A549 (cell line): ENCODE measurements at regions not wholly inside any gene's neighbourhood (a gene's known extent, or its start where the extent isn't known, plus 50 kb on each side); places are given as distances from the start of the nearest gene placed in this dataset.

ENCODE experiments used
- ATAC-seq, 2 experiments: fragments of 200-7000 bp in 1 of 2; fragments of >200 bp in 1 of 2; cut with Nextera tagmentation in 1 of 2; cut with Tn5 transposase in 1 of 2; 3 replicates each; pipeline versions ENCODE4 v1.8.0 to v1.9.1; 2018 to 2020; ENCODE audit warnings: mild to moderate bottlenecking in 1 of 2, moderate library complexity in 1 of 2
- CTCF ChIA-PET: fragments of 300-600 bp; sonication (Branson Sonifier 250); formaldehyde crosslinking; extraction: SDS; loops from one replicate; lab custom pipeline; 2021; ENCODE audit warnings: antibody characterized with exemption, inconsistent platforms; lab: Yijun Ruan, JAX
- POLR2A ChIA-PET: fragments of 350-600 bp; formaldehyde crosslinking; extraction: SDS; loops from one replicate; lab custom pipeline; 2021; ENCODE audit warnings: antibody characterized with exemption, inconsistent platforms; lab: Yijun Ruan, JAX
- DNase-seq, 2 experiments: peaks; one replicate each; pipeline versions ENCODE4 v3.0.0 to v3.0.0-alpha.2; 2011 to 2016; ENCODE audit warnings: low read depth in 1 of 2, low spot score in 1 of 2
- FAIRE-seq: peaks from 2 replicates; lab custom pipeline; 2011; peaks lifted over from hg19 to GRCh38; lab: Jason Lieb, UNC
- H3K27ac ChIP-seq, 2 experiments: fragments of >200 bp; sonication (Bioruptor Twin); formaldehyde crosslinking; 3 replicates each; pipeline ENCODE4 v1.5.1; 2016 to 2017
- H3K4me1 ChIP-seq: fragments of >200 bp; sonication (Bioruptor Twin); formaldehyde crosslinking; 3 replicates; pipeline ENCODE4 v1.6.1; 2016
- H3K4me2 ChIP-seq: fragments of >200 bp; sonication (Bioruptor Twin); formaldehyde crosslinking; 3 replicates; pipeline ENCODE4 v1.6.1; 2016
- H3K4me3 ChIP-seq: fragments of >200 bp; sonication (Bioruptor Twin); formaldehyde crosslinking; 3 replicates; pipeline ENCODE4 v1.5.1; 2016
- H3K9me3 ChIP-seq: fragments of >200 bp; sonication (Bioruptor Twin); formaldehyde crosslinking; 3 replicates; pipeline ENCODE4 v1.6.1; 2016
- ATOH8 ChIP-seq: fragments of 250-450 bp; sonication (Bioruptor Pico); IDR thresholded peaks from 2 replicates; pipeline ENCODE4 v1.5.0; 2020; ENCODE audit warnings: low read depth, mild to moderate bottlenecking, moderate library complexity
- BCL3 ChIP-seq: fragments of >200 bp; sonication (Bioruptor Twin); formaldehyde crosslinking; IDR thresholded peaks from 3 replicates; pipeline ENCODE4 v1.6.1; 2016
- BHLHE40 ChIP-seq: IDR thresholded peaks from 2 replicates; pipeline ENCODE4 v1.6.1; 2012; ENCODE audit warnings: low read depth, low read length, inconsistent platforms
- CHD2 ChIP-seq: fragments of 150-350 bp; IDR thresholded peaks from 2 replicates; pipeline ENCODE4 v1.6.1; 2014; ENCODE audit warnings: low read length; ENCODE audit not compliant: partially characterized antibody
- CHD4 ChIP-seq: fragments of 200-600 bp; sonication (generic); IDR thresholded peaks from 2 replicates; pipeline ENCODE4 v1.6.1; 2016; ENCODE audit warnings: antibody characterized with exemption, mild to moderate bottlenecking, borderline replicate concordance
- EHF ChIP-seq: fragments of 250-450 bp; sonication (Bioruptor Pico); IDR thresholded peaks from 2 replicates; pipeline ENCODE4 v1.5.0; 2020; ENCODE audit warnings: mild to moderate bottlenecking
- HMGXB4 ChIP-seq: fragments of 250-450 bp; sonication (Bioruptor Pico); IDR thresholded peaks from 2 replicates; pipeline ENCODE4 v1.5.0; 2021; ENCODE audit warnings: mild to moderate bottlenecking, moderate library complexity, borderline replicate concordance
- HOXB5 ChIP-seq: fragments of 250-450 bp; sonication (Bioruptor Pico); IDR thresholded peaks from 2 replicates; pipeline ENCODE4 v1.5.0; 2020; ENCODE audit warnings: mild to moderate bottlenecking, moderate library complexity
- JUNB ChIP-seq: fragments of >200 bp; sonication (Bioruptor Twin); formaldehyde crosslinking; IDR thresholded peaks from 2 replicates; pipeline ENCODE4 v1.6.1; 2016
- KDM5A ChIP-seq: fragments of 200-600 bp; sonication (generic); IDR thresholded peaks from 2 replicates; pipeline ENCODE4 v1.6.1; 2016; ENCODE audit warnings: antibody characterized with exemption, mild to moderate bottlenecking
- MAFK ChIP-seq: fragments of 450-650 bp; IDR thresholded peaks from 2 replicates; pipeline ENCODE4 v1.6.1; 2014; ENCODE audit not compliant: partially characterized antibody
- NR3C1 ChIP-seq: fragments of >200 bp; sonication (Bioruptor Twin); formaldehyde crosslinking; IDR thresholded peaks from 3 replicates; pipeline ENCODE4 v1.6.1; 2017
- PHF8 ChIP-seq: fragments of 200-600 bp; sonication (generic); IDR thresholded peaks from 2 replicates; pipeline ENCODE4 v1.6.1; 2016; ENCODE audit warnings: low read depth, mild to moderate bottlenecking, antibody characterized with exemption, moderate library complexity, borderline replicate concordance
- POLR2A ChIP-seq: IDR thresholded peaks from 2 replicates; pipeline ENCODE4 v1.6.1; 2012; ENCODE audit warnings: mild to moderate bottlenecking, low read length
- RARB ChIP-seq: fragments of 250-450 bp; sonication (Bioruptor Pico); IDR thresholded peaks from 2 replicates; pipeline ENCODE4 v1.8.0; 2021; ENCODE audit warnings: mild to moderate bottlenecking, moderate library complexity
- RFX5 ChIP-seq: fragments of 450-650 bp; IDR thresholded peaks from 2 replicates; pipeline ENCODE4 v1.7.1; 2014; ENCODE audit warnings: antibody characterized with exemption, mild to moderate bottlenecking, moderate library complexity
- TFCP2L1 ChIP-seq: fragments of 250-450 bp; sonication (Bioruptor Pico); IDR thresholded peaks from 2 replicates; pipeline ENCODE4 v1.5.0; 2021; ENCODE audit warnings: mild to moderate bottlenecking
- USF2 ChIP-seq: fragments of 450-650 bp; IDR thresholded peaks from 2 replicates; pipeline ENCODE4 v1.6.1; 2014; ENCODE audit warnings: antibody characterized with exemption
- ZNF302 ChIP-seq: fragments of 250-450 bp; sonication (Bioruptor Pico); IDR thresholded peaks from 2 replicates; pipeline ENCODE4 v1.9.0; 2021; ENCODE audit warnings: inconsistent platforms, mild to moderate bottlenecking, moderate library complexity
- ZSCAN20 ChIP-seq: fragments of 250-450 bp; sonication (Bioruptor Pico); IDR thresholded peaks from 2 replicates; pipeline ENCODE4 v1.8.0; 2022; ENCODE audit warnings: mild to moderate bottlenecking, moderate library complexity
- WGBS: methylation state at CpG from one replicate; pipeline ENCODE4 v1.1.6; 2017; ENCODE audit errors: missing lambda C conversion rate; 5-methylcytosine and 5-hydroxymethylcytosine counted together

- WGBS: 93% methylated on average over 4 of the region's 4 CpGs
- POLR2A ChIA-PET: no interaction called here
Observed at GRCh38 chr3:177803500-177803899, 606.2 kb upstream of the TBL1XR1 start.

GRCh38 chr3:177804032-177804431, 606.8 kb upstream of the TBL1XR1 start:
- TF ChIP-seq ZSCAN20 (CRISPR knock-in tag) (no peak), CHD4 (no peak), TFCP2L1 (CRISPR knock-in tag) (no peak), BCL3 (no peak), JUNB (no peak), EHF (no peak), USF2 (no peak), POLR2A (no peak), RARB (CRISPR knock-in tag) (no peak), ZNF302 (CRISPR knock-in tag) (no peak), NR3C1 (no peak), BHLHE40 (no peak), CHD2 (no peak), KDM5A (no peak), ATOH8 (CRISPR knock-in tag) (no peak), HMGXB4 (no peak)
- TF ChIP-seq, all 56 proteins: peak for 0
- no peak overlapping the region for H3K4me3 ChIP-seq
- DNase-seq (no peak), FAIRE-seq (no peak), ATAC-seq (no peak)
- ChIA-PET CTCF (no interaction called here), POLR2A (no interaction called here)
- H3K9me3 ChIP-seq: peaks cover 3% of the 10 kb centered on the region; the same call in 1 of the 3 replicates
- WGBS: 61% methylated on average over 3 of the region's 3 CpGs
- no peak overlapping the region for H3K27ac ChIP-seq
- no peak overlapping the region for H3K4me2 ChIP-seq
- peaks cover 6% of the 10 kb centered on the region; the same call in 1 of the 3 replicates for H3K4me1 ChIP-seq

More at GRCh38 chr3:177803500-177803899, 606.2 kb upstream of the TBL1XR1 start:
- FAIRE-seq (no peak), ATAC-seq (no peak)
- H3K27ac ChIP-seq: no peak overlapping the region
- H3K4me1 ChIP-seq: 0 out of 3 replicates have a peak, but pooled peaks cover 6% of the 10 kb centered on the region
- no peak overlapping the region for H3K4me3 ChIP-seq
- CTCF ChIA-PET: no interaction called here
- peaks cover 3% of the 10 kb centered on the region; the same call in 1 of the 3 replicates for H3K9me3 ChIP-seq
- TF ChIP-seq MAFK: peak; percentile 63
- TF ChIP-seq PHF8: no peak
- TF ChIP-seq HOXB5: no peak
- no peak for TF ChIP-seq EHF
- TF ChIP-seq, all 56 proteins: peak for 1
- H3K4me2 ChIP-seq: no peak overlapping the region
- DNase-seq: no peak

GRCh38 chr3:177804646-177805045, 607.4 kb upstream of the TBL1XR1 start:
- FAIRE-seq: no peak
- peaks cover 3% of the 10 kb centered on the region; the same call in 1 of the 3 replicates for H3K9me3 ChIP-seq
- DNase-seq: no peak
- POLR2A ChIA-PET: no interaction called here
- ATAC-seq: no peak
- CTCF ChIA-PET: no interaction called here
- H3K4me3 ChIP-seq: no peak overlapping the region
- H3K4me1 ChIP-seq: peaks cover 12% of the 10 kb centered on the region
- no peak for TF ChIP-seq RFX5
- TF ChIP-seq HMGXB4: no peak
- TF ChIP-seq, all 56 proteins: peak for 0
- Histone ChIP-seq H3K4me2 (no peak overlapping the region), H3K27ac (no peak overlapping the region)
- WGBS: 97% methylated on average over 9 of the region's 9 CpGs
